ENCODE measurements at regions not wholly inside any gene's neighbourhood (a gene's known extent, or its start where the extent isn't known, plus 50 kb on each side); places are given as distances from the start of the nearest gene placed in this dataset.

DNA sequence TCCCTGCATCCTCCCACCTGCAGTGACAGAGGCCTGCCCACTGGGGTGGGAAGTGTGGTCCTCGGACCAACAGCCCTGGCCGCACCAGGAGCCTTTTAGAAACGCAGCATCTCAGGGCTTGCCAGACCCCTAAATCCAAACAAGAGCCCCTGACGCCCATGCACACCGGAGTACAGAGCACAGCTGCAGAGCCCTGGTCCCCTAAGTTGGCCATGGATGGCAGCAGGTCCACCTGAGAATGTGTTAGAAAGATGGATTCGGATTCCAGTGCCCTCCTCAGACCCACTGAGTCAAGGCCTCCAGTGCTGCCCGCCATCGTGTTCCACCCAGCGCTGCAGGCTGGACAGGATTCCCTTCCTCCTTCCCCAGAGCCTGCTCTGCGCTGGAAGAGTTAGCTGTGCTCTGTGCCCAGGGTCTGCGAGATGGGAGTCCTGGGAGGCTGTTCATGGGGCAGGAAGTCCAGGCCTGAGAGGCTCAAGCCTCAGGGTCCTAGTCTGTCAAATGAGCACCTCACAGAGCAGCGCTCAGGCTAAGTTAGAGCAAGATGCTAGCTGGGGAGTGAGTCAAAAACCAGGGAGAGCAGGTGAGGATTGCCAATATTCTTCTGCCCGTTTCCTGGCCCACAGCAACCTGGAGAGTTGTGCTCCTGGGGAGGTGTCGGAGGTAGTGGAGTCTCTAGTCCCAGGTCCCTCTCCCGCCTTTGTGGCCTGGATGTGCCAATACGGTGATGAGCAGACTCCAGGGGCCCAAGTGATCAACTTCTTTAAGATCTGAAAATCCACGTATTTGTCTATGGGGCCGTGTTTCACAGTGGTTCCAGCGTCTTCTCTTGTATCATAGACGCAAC lies 95.9 kb upstream of the GPR26 start:
- no peaks in the 10 kb centered on the region for H3K79me2 ChIP-seq (ENCODE audit: control insufficient read depth, insufficient read depth, low read length)
- TF ChIP-seq, protein P1, sequence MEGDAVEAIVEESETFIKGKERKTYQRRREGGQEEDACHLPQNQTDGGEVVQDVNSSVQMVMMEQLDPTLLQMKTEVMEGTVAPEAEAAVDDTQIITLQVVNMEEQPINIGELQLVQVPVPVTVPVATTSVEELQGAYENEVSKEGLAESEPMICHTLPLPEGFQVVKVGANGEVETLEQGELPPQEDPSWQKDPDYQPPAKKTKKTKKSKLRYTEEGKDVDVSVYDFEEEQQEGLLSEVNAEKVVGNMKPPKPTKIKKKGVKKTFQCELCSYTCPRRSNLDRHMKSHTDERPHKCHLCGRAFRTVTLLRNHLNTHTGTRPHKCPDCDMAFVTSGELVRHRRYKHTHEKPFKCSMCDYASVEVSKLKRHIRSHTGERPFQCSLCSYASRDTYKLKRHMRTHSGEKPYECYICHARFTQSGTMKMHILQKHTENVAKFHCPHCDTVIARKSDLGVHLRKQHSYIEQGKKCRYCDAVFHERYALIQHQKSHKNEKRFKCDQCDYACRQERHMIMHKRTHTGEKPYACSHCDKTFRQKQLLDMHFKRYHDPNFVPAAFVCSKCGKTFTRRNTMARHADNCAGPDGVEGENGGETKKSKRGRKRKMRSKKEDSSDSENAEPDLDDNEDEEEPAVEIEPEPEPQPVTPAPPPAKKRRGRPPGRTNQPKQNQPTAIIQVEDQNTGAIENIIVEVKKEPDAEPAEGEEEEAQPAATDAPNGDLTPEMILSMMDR (optimal IDR thresholded peaks at IDR 0.05 in 1 of 3, IDR thresholded peaks at IDR 0.05 in 1 of 3, conservative IDR thresholded peaks at IDR 0.05 in 1 of 3; ENCODE audit: extremely low read depth in 1 of 3, insufficient read depth in 2 of 3, low read length in 3 of 3) = no peak
- no peak for TF ChIP-seq EZH2 (IDR thresholded peaks at IDR 0.05; ENCODE audit: low read length)
- H4K20me1 ChIP-seq (ENCODE audit: control insufficient read depth, extremely low read depth, insufficient read depth, low read length) = no peaks in the 10 kb centered on the region
- H3K27me3 ChIP-seq (ENCODE audit: control insufficient read depth, extremely low read depth, insufficient read depth, low read length) = peaks cover 13% of the 10 kb centered on the region
- dilution Hi-C loops (cut with MboI; ENCODE audit: extremely low pct_ligation_motif_present, low sequenced_read_pairs) = no loop called here
- H3K36me3 ChIP-seq (ENCODE audit: control insufficient read depth in 2 of 2, extremely low read depth in 1 of 2, insufficient read depth in 2 of 2, low read length in 2 of 2) = no peaks in the 10 kb centered on the region
- DNase-seq (ENCODE audit: low read depth, low spot score) (no peak), FAIRE-seq (no peak)
- H3K4me1 ChIP-seq (ENCODE audit: control insufficient read depth, extremely low read depth, insufficient read depth, low read length) = peaks cover 10% of the 10 kb centered on the region
- H3K9ac ChIP-seq (ENCODE audit: control insufficient read depth, extremely low read depth, insufficient read depth, low read length) = no peak overlapping the region
- no peak overlapping the region for H3K27ac ChIP-seq (ENCODE audit: control insufficient read depth, insufficient read depth, low read length)
- no peak overlapping the region for H2AFZ ChIP-seq (ENCODE audit: control insufficient read depth, low read length)
- no peak overlapping the region for H3K4me3 ChIP-seq (ENCODE audit: control insufficient read depth in 2 of 3, extremely low read depth in 1 of 3, insufficient read depth in 2 of 3, low read depth in 1 of 3, low read length in 3 of 3)
- H3K9me1 ChIP-seq (ENCODE audit: control insufficient read depth, extremely low read depth, insufficient read depth, low read length) = no peaks in the 10 kb centered on the region
- no peak overlapping the region for H3K4me2 ChIP-seq (ENCODE audit: control insufficient read depth, extremely low read depth, insufficient read depth, low read depth, low read length)
- H3K9me3 ChIP-seq (ENCODE audit: control insufficient read depth, low read depth, low read length) = no peaks in the 10 kb centered on the region

DNA sequence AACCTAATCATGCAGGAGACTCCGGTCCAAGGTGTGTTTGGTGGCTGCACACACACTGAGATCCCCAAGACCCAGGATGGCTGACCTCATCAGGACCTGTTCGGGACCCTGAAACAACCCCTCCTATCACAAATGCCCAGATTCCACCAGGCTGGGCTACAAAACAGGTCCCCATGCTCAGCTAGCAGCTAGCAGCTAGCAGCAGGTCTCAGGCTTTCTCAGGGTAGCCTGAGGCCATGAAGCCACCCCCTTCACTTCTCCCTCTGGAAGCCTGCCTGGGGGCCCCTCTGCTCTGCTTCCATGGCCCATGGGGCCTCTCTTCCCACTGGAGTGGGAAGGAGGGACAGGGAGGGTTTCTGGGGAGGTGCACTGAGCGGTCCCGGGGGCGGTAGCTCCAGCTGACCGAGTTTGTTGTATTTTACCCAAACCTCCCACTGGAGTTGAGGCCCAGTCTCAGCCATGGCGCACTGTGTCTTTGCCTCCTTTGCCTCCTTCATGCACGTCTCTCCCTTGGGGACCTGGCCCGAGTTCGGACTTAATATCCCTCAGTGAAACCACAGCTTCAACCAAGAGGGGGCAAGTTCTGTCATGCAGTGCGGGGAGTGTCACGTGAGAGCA lies 95.1 kb upstream of the GPR26 start:
- Histone ChIP-seq H3K4me2 (ENCODE audit: control insufficient read depth, extremely low read depth, insufficient read depth, low read depth, low read length) (no peak overlapping the region), H3K36me3 (ENCODE audit: control insufficient read depth in 2 of 2, extremely low read depth in 1 of 2, insufficient read depth in 2 of 2, low read length in 2 of 2) (no peaks in the 10 kb centered on the region), H3K9me3 (ENCODE audit: control insufficient read depth, low read depth, low read length) (no peaks in the 10 kb centered on the region), H2AFZ (ENCODE audit: control insufficient read depth, low read length) (no peak overlapping the region), H3K27me3 (ENCODE audit: control insufficient read depth, extremely low read depth, insufficient read depth, low read length) (peaks cover 13% of the 10 kb centered on the region), H3K4me1 (ENCODE audit: control insufficient read depth, extremely low read depth, insufficient read depth, low read length) (peaks cover 10% of the 10 kb centered on the region), H4K20me1 (ENCODE audit: control insufficient read depth, extremely low read depth, insufficient read depth, low read length) (no peaks in the 10 kb centered on the region), H3K4me3 (ENCODE audit: control insufficient read depth in 2 of 3, extremely low read depth in 1 of 3, insufficient read depth in 2 of 3, low read depth in 1 of 3, low read length in 3 of 3) (no peak overlapping the region), H3K9ac (ENCODE audit: control insufficient read depth, extremely low read depth, insufficient read depth, low read length) (no peak overlapping the region), H3K27ac (ENCODE audit: control insufficient read depth, insufficient read depth, low read length) (no peak overlapping the region), H3K9me1 (ENCODE audit: control insufficient read depth, extremely low read depth, insufficient read depth, low read length) (no peaks in the 10 kb centered on the region), H3K79me2 (ENCODE audit: control insufficient read depth, insufficient read depth, low read length) (no peaks in the 10 kb centered on the region)
- TF ChIP-seq EZH2 (IDR thresholded peaks at IDR 0.05; ENCODE audit: low read length) = no peak
- TF ChIP-seq, protein P1 (optimal IDR thresholded peaks at IDR 0.05 in 1 of 3, IDR thresholded peaks at IDR 0.05 in 1 of 3, conservative IDR thresholded peaks at IDR 0.05 in 1 of 3; ENCODE audit: extremely low read depth in 1 of 3, insufficient read depth in 2 of 3, low read length in 3 of 3) = no peak
- DNase-seq (ENCODE audit: low read depth, low spot score) (no peak), FAIRE-seq (no peak)
- dilution Hi-C loops (cut with MboI; ENCODE audit: extremely low pct_ligation_motif_present, low sequenced_read_pairs) = no loop called here
